ENCODE measurements at regions not wholly inside any gene's neighbourhood (a gene's known extent, or its start where the extent isn't known, plus 50 kb on each side); places are given as distances from the start of the nearest gene placed in this dataset.

DNA sequence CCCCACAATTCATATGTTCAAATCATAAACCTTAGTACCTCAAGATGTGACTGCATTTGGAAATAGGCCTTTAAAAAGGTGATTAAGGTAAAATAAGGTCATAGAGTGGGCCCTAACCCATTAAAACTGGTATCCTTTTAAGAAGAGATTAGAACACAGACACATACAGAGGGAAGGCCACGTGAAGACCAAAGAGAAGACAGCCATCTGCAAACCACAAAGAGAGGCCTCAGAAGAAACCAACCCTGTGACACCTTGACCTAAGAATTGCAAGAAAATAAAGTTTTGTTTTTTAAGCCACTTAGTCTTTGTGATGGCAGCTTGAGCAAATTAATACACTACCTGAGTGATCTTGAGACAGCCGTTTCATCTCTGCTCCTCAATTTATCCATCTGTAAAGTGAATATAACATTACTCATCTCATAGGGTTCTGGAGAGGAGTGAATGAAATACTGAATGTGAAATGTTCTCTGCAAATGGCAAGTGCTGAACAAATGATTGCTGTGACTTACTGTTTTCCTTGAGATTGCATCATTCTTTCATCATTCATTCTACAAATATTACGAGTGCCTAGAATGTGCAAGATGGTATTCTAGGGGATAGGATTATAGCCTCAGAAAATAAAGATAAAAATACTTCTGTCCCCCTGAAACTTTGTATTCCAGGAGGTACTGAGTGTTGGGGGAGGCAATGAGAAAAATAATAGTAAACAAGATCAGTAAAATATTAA lies 222.0 kb upstream of the CDH13 start:
- DNase-seq, result no peak

- DNase-seq, result no peak
Measured at GRCh38 chr16:82402665-82403218, 224.0 kb upstream of the CDH13 start.

GRCh38 chr16:82400046-82400445 lies 226.7 kb upstream of the CDH13 start:
- no peak for DNase-seq

DNA sequence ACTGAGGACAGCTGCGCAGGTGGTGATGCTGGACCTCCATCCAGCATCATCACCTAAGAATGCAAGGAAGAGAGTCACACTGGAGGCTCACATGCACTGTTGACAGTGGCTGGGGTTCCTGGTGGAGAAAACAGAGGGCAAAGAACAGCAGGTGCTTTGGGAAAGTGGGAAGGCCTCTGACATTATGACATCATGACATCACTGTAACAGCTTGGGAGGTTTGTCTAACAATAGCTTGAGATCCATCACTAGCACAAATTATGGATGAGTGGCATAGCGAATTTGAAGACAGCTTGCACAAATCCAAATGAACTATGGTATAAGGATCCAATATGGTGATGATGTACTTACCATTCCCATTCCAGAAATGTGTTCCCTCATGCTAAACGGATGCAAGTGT lies 226.5 kb upstream of the MPHOSPH6 start:
- DNase-seq, result no peak

DNA sequence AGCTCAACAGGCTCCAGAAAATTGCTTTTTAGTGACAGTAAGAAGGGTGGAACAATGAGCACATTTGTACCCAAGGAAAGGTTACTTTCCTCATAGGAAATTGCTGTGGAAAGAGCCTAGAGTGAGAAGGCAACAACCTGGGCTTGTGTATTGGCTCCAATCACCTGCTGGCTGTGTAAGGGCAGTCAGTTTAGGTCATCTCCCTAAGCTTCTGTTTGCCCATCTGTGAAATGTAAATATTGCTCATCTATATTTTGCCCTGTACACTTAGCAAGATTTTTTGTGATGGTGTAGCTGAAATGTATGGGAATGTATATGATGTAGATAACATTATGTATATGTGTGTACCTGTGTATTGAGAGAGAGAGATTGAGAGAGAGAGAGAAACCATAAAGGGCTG lies 225.2 kb upstream of the MPHOSPH6 start:
- DNase-seq, result no peak

DNA sequence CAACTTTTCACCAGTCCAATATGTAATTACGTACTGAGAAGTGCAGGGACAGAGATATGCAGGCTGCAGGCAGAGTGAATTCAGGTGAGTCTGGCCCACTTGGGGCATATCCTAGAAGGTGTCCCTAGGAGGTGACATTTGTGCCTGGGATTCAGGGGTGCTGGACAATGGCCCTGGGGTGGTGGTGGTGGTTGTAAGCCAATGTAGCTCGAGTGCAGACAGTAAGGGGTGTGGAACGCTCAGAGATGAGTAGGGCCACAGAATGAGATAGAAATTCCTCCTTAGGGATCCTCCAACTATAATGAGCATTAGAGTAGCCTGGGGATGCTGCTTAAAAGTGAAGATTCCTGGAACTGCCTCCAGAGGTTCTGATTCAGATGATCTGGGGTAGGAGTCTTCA lies 221.7 kb upstream of the MPHOSPH6 start:
- no peak for DNase-seq

- no peak for DNase-seq
Measured at GRCh38 chr16:82389956-82390650, 220.1 kb upstream of the MPHOSPH6 start.

- no peak for DNase-seq
Measured at GRCh38 chr16:82386761-82387160, 216.7 kb upstream of the MPHOSPH6 start.

DNA sequence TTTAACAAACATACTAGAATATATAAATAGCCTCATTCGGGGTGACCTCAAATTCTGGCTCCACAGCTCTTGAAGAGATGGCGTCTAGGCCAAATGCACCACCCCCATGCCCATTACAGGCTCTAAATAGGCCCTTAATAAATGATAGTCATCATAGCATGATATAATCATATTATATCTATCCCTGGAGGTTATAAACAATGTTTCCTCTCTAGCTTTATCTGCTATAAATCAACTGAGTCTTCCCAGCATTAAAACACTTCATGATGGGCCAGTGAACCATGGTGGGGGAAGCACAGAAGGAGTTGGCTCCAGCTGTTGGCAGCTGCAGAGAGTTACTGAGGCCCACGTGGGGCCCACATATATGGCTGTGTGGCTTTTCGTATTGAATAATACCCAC lies 214.9 kb upstream of the MPHOSPH6 start:
- no peak for DNase-seq

DNA sequence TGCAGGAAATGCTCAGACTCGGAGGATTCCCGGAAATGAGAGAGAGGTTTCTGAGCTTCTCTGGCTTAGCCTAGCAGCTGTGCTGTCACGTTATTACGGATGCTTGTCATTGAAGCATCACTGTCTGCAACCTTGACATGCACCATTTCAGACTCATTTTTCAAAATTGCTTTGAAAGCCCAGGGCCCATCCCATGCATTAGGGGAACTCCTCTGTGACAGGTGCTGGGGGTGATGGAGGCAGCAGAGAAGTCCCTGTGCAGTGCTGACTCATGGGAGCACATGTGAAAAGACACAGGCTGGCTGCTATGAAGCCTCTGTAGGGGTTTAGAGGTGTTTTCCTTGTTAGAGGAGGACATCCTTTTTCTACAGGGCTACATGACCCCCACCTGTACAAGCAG lies 214.0 kb upstream of the MPHOSPH6 start:
- DNase-seq, result no peak

- DNase-seq, result no peak
Measured at GRCh38 chr16:82382521-82382920, 212.5 kb upstream of the MPHOSPH6 start.

DNA sequence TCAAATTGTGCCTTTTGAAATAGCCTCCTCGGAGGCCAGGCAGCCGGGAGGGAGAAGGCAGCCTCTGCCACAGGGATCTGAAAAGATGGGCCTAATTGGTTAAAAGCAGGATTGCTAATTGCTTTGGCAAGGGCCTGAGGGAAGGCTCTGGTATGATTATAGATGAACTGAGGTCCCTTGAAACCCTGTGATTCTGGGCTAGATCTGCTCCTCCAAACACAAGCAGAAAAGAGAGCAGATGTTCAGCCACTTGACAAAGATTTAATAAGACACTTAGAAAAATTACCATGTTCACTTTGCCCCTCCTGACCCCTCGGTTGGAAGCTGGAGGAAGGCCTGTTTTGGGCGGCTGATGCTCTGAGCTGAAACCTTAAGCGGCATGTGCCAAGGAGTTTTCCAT lies 209.5 kb upstream of the MPHOSPH6 start:
- no peak for DNase-seq

- DNase-seq, result no peak
Measured at GRCh38 chr16:82373976-82374375, 204.0 kb upstream of the MPHOSPH6 start.

DNA sequence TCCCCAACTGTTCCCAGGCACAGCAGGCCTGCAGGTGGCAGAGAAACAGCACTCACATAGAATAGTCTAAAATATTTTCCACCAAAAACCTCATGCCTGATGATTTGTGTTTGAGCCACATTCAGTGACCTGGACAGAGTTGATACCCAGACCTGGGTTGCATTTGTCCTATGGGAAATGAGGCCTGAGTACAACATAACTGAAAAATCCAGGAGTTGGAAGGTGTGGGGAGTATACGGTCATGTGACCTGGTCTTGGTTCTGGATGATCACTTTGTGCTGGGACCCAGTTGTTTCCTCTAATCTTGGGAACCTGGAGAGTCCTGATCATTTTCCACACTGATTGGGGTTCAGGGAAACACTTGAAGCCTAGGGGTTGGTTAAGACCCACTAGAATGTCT lies 200.3 kb upstream of the MPHOSPH6 start:
- DNase-seq, result no peak

- DNase-seq, result no peak
Measured at GRCh38 chr16:82368041-82368440, 198.0 kb upstream of the MPHOSPH6 start.

DNA sequence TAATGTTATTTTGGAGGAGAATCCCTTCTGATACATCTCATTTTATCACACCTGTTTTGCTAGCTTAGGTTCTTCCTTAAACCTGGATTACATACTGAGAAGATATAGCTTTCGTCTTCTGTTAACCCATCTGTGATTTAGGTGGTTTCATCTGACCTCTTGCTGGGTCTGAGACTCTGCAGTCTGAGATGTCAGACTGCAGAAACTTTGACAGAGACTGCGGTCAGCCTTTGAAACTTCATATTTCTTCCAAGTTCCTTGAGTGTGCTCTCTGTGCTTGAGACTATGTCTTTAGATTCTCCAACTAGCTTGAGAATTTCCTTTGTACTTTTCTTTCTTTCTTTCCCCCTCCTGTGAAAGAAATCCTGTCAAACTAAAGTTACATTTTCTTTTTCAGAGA lies 196.4 kb upstream of the MPHOSPH6 start:
- no peak for DNase-seq

GRCh38 chr16:82364690-82365089 lies 194.7 kb upstream of the MPHOSPH6 start:
- no peak for DNase-seq

DNA sequence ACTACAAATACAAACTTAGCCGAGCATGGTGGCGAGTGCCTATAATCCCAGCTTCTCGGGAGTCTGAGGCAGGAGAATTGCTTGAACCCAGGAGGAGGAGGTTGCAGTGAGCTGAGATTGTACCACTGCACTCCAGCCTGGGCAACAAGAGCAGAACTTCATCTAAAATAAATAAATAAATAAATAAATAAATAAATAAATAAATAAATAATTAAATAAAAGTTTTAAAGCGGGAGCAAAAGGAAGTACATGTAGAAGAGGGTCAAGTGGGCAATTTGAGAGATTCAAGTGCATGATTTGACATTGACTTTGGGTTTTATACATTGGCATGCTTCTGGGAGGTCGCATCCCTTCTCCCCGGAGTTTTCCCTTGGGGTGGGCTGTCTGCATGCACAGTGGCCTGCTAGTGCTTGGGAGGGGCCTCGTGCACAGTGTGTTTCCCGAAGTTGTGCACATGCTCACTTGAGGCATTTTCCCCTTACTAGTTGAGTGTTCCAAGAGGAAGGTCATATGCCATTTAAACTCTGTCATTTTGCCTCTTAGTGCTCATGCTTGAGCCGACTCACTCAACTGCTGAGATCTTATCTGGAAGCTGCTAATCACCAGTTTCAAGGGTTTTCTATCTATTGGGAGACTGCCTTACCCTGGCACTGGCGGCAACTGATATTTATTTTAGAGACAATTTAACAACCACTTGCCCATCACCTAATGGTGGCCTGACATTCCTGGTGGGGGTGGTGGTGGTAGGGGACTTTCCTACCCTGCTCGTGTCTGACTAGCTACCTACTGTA lies 193.2 kb upstream of the MPHOSPH6 start:
- no peak for DNase-seq

- DNase-seq, result no peak
Measured at GRCh38 chr16:82361885-82362284, 191.9 kb upstream of the MPHOSPH6 start.

- no peak for DNase-seq
Measured at GRCh38 chr16:82360024-82360783, 190.2 kb upstream of the MPHOSPH6 start.

DNA sequence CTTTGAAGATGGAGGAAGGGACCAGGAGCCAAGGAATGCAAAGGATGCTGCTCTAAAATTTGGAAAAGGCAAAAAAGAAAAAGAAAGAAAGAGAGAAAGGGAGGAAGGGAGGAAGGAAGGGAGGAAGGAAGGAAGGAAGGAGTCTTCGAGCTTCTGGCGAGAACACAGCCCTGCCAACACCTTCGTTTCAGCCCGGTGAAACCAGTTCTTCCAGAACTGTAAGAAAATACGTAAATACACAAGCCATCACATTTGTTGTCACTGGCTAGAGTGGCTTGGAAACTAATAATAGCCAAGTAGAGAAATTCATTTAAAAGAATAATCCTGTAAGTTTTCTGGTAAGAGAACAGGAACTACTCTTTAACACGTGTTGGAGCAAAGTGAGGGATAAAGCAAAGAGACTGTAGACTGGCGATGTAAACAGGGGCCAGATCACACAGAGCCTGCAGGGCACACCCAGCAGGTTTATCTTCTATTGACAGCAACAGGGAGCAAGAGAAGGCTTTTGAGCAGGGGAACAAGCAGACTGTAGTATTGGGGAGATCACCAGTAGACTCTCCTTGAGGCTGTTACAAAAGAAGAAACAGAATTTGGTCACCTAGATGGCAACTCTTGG lies 188.7 kb upstream of the MPHOSPH6 start:
- no peak for DNase-seq

DNA sequence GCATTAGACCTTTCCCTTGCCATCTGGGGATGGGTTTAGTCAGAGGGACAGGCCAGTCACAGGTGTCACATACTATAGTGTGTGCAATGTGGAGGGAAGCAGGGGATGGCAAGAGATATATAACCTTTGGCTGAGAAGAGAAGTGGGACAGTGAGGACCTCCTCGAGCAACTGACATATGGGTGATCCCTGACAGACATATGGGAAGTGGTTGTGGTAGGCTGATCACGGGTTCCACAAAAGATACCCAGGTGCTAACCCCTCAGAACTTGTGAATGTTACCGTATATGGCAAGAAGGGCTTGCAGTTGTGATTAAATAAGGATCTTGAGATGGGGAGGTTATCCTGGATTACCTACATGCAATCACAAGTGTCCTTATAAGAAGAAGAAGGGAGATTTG lies 188.1 kb upstream of the MPHOSPH6 start:
- DNase-seq, result no peak
